Inflammatory macrophage treated with lipopolysaccharide for 4 hours (primary cell): ENCODE measurements at regions not wholly inside any gene's neighbourhood (a gene's known extent, or its start where the extent isn't known, plus 50 kb on each side); places are given as distances from the start of the nearest gene placed in this dataset.

Experiments used
- DNase-seq: peaks from one replicate; pipeline ENCODE4 v3.0.0-alpha.2; 2020

DNA sequence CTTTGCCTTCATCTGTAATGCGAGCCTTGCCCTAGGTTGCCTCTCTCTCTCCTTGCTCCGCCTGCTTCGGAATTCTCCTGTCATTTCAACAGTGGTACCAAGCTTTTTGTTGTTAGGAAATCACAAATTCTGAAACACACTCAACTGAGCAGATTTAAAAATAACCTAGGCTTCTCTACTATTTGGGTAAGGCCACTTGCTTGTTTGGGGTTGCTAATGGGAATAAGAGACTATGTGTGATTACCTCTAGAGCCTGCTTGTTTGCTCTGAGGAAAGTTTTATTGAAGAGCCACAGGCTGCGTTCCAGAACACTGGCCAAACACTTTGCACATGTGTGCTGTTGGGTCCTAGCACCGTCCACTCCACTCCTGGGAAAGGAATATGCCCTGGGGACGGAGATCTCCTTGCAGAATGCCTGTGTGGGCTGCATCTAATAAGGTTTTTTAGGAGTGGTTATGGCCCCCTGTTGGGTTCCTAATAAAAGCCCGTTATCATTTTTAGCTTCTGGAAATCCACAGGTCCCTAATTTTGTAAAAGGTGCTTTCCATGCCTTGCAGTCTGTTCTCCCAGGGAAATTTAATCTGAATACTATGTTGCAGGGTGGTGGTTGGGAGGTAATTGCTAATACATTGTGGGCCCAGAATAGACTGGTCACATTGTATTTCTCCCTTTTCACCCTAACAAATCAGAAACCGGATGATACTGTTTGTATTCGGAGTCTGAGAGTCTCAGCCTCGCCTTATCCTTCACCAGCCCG, 68.7 kb upstream of the KLF6 start:
- DNase-seq = no peak

- no peak for DNase-seq
These were observed 68.0 kb upstream of the KLF6 start for GRCh38 chr10:3853016-3853415.

DNA sequence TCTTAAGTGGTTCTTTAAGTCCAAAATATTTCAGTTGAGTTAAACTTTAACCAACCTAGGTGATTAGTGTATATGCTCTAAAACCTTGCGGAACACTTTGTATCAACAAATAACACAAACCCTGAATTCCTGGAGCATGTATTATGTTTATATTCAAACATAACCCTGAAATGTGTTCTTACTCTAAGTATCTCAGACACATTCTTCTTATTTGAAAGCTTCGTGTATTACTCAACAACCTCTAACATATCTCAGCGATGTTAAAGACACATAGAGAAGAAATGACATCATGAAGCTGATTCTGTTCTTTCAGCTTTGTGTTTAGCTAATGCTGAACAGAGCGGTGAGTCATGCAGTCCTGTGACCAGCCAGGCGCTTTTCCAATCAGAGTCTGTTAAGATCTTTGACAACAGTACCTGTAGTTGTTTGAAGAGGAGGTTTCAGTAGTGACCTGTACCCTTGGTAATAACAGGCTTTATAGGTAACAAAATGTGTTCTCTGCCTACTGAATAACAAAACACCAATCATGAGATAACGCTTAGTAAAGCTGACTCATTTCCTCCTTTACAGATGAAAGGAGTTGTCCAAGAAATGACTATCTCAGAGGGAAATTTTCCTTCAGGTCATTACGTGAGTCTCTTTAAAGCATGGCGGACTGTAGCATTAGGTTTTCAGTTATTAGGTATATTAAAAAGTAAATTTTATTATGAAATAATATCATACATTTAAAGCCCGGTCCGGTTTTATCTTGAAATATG, 67.3 kb upstream of the KLF6 start:
- peak; percentile 99 for DNase-seq

GRCh38 chr10:3850999-3851937, 66.3 kb upstream of the KLF6 start:
- DNase-seq = peak; percentile 97

- DNase-seq = peak; percentile 73
These were observed 64.0 kb upstream of the KLF6 start for GRCh38 chr10:3848775-3849635.

GRCh38 chr10:3848005-3848774, 63.2 kb upstream of the KLF6 start:
- peak; percentile 50 for DNase-seq

DNA sequence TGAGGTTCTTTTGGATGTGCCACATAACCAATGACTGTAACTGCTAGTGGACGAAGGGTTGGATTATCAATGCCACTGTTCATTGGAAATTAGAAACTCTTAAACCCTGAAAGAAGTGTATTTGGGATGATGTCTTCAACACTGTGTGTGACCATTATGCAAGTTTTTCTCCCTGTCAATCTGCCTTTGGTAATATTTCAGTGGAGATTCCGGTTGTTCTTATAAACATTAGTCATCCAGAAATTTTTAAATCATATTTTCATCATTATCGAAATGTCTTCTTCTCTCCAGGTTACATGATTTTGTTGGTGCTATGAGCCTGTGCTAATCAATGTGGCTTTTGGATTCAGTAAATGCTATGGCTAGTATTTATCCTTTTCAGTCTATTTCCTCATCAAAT, 61.7 kb upstream of the KLF6 start:
- no peak for DNase-seq

GRCh38 chr10:3844491-3845025, 59.5 kb upstream of the KLF6 start:
- DNase-seq = no peak

DNA sequence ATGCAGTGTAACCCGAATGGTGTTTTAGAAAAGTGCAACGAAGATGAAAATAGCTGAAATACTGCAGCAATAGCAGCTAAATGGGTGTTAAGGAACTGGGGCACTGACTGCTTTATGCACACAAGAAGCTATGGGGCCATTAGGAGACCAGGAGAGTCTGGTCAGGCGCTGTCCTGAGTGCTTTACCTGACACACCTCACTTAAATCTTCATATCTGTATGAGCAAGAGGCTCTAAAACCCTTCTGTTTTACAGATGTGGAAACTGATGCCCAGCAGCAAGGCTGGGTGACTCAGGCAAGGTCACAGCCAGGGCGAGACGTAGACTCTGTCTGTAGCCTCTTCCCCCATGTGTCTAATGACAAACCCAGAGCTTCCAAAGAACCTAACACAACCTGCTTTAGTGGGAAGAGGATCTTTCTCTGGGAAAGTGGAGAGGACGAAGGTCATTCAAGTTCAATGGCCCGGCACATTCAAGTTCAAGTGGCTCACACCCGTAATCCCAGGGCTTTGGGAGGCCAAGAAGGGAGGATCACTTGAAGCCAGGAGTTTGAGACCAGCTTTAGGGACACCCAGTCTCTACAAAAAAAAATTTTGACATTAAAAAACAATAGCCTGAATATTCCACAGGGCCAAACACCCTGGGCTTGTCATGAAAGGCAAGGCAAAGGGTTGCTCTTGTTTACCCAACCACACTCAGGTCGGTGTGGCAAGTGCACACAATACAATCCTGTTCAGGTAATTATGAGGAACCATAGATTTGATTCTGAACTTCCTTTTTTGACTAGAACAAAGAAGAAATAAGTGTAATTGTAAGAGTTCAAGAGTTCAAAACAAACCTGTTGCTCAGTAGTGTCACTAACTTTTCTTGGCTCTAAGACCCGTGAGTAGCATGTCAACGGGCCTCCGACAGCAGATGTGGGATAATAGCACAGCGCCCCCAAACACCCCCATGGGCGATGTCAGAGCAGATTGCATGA, 53.7 kb upstream of the KLF6 start:
- DNase-seq = peak; percentile 79

GRCh38 chr10:3837647-3838459, 52.8 kb upstream of the KLF6 start:
- no peak for DNase-seq

GRCh38 chr10:3836222-3836820, 51.3 kb upstream of the KLF6 start:
- DNase-seq = peak; percentile 82

DNA sequence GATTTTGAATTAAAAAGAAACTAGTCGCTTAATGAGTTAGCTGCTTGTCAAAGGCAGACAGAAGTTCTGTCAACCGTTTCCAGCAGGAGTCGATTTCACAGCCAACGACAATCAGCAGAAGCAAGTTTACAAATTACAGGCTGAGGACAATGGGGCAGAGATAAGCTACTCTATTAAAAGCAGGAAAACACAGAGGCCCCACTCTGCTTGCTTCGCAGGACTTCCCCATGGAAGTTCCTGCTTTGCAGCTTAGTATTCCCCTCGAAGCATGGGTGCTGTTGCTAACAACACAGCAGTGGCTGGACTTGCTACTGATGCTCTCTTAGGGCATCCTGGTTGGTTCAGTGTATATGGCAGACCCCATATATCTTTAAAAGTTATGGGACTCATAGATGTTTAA, 50.8 kb upstream of the KLF6 start:
- peak; percentile 94 for DNase-seq

GRCh38 chr10:3834947-3835346, 49.9 kb upstream of the KLF6 start:
- peak; percentile 60 for DNase-seq
